ENCODE measurements at regions not wholly inside any gene's neighbourhood (a gene's known extent, or its start where the extent isn't known, plus 50 kb on each side); places are given as distances from the start of the nearest gene placed in this dataset.

DNA sequence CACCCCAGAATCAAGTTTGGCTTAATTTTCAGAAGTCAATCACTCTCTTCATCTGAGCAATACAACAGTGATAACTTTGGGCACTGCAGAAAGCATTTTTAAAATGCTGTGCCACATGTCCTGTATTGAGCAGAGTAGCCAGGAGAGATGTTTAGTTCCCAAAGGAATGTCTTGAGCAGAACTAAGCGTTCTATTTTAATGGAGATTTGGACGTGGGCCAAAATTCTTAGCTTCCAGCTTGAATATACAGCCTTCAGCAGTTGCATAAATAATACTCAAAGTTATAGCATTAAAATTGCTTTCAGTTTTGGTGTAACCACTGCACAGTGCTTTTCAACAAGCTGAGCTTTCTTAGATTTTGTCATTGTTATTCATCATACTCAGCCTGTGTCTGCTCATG, 679.2 kb downstream of the NLGN4X start:
- Histone ChIP-seq H3K4me1 (ENCODE audit: control insufficient read depth, insufficient read depth, low read length) (no peaks in the 10 kb centered on the region), H3K36me3 (ENCODE audit: control insufficient read depth, insufficient read depth, low read length) (no peaks in the 10 kb centered on the region), H3K9ac (ENCODE audit: extremely low read depth, low read length, poor library complexity, severe bottlenecking) (no peak overlapping the region), H3K27ac (ENCODE audit: low read depth, low read length) (no peak overlapping the region), H3K4me3 (ENCODE audit: low read length) (no peak overlapping the region), H3K27me3 (ENCODE audit: control insufficient read depth, insufficient read depth, low read length, poor library complexity, severe bottlenecking) (no peaks in the 10 kb centered on the region), H3K9me3 (ENCODE audit: control insufficient read depth, low read length) (no peaks in the 10 kb centered on the region)
- Mint-ChIP-seq H3K9me3 (peaks cover 30% of the 10 kb centered on the region), H3K27me3 (ENCODE audit: insufficient read depth) (no peaks in the 10 kb centered on the region), H3K36me3 (ENCODE audit: low read depth) (peaks cover 4% of the 10 kb centered on the region), H3K4me3 (no peak overlapping the region), H3K27ac (no peak overlapping the region), H3K4me1 (peaks cover 4% of the 10 kb centered on the region)
- no peak for DNase-seq
- 93 to 100% methylated on average over 1 to 2 of the region's 2 CpGs for whole genome bisulfite sequencing, 2 experiments (ENCODE audit: insufficient coverage in 1 of 2, insufficient read length in 1 of 2)
- TF ChIP-seq, protein P1, sequence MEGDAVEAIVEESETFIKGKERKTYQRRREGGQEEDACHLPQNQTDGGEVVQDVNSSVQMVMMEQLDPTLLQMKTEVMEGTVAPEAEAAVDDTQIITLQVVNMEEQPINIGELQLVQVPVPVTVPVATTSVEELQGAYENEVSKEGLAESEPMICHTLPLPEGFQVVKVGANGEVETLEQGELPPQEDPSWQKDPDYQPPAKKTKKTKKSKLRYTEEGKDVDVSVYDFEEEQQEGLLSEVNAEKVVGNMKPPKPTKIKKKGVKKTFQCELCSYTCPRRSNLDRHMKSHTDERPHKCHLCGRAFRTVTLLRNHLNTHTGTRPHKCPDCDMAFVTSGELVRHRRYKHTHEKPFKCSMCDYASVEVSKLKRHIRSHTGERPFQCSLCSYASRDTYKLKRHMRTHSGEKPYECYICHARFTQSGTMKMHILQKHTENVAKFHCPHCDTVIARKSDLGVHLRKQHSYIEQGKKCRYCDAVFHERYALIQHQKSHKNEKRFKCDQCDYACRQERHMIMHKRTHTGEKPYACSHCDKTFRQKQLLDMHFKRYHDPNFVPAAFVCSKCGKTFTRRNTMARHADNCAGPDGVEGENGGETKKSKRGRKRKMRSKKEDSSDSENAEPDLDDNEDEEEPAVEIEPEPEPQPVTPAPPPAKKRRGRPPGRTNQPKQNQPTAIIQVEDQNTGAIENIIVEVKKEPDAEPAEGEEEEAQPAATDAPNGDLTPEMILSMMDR (conservative IDR thresholded peaks at IDR 0.05), result no peak

DNA sequence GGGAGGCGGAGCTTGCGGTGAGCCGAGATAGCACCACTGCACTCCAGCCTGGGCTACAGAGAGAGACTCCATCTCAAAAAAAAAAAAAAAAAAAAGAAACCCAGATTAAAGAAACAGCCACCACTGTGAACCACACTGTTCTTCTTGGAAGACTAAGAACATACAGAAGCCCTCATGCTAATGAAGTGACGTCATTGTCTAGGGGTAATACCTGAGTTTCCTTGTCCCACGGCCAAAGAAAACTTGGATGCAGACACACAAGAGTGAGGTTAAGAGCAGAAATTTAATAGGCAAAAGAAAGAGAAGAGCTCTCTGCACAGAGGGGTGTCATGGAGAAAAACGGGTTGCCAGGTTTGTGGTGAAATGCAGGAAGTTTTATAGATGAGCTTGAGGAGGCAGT, 691.6 kb downstream of the NLGN4X start:
- Histone ChIP-seq H3K4me1 (ENCODE audit: control insufficient read depth, insufficient read depth, low read length) (no peaks in the 10 kb centered on the region), H3K4me3 (ENCODE audit: low read length) (no peak overlapping the region), H3K36me3 (ENCODE audit: control insufficient read depth, insufficient read depth, low read length) (no peaks in the 10 kb centered on the region), H3K27ac (ENCODE audit: low read depth, low read length) (no peak overlapping the region), H3K9me3 (ENCODE audit: control insufficient read depth, low read length) (no peaks in the 10 kb centered on the region), H3K9ac (ENCODE audit: extremely low read depth, low read length, poor library complexity, severe bottlenecking) (no peak overlapping the region), H3K27me3 (ENCODE audit: control insufficient read depth, insufficient read depth, low read length, poor library complexity, severe bottlenecking) (no peaks in the 10 kb centered on the region)
- TF ChIP-seq, protein P1 (conservative IDR thresholded peaks at IDR 0.05), result no peak
- Mint-ChIP-seq H3K27ac (no peak overlapping the region), H3K9me3 (peaks cover 22% of the 10 kb centered on the region), H3K27me3 (ENCODE audit: insufficient read depth) (no peaks in the 10 kb centered on the region), H3K36me3 (ENCODE audit: low read depth) (peaks cover 2% of the 10 kb centered on the region), H3K4me1 (peaks cover 19% of the 10 kb centered on the region), H3K4me3 (no peak overlapping the region)
- DNase-seq, result no peak
- WGBS, 2 experiments (ENCODE audit: insufficient coverage in 1 of 2, insufficient read length in 1 of 2), result 96 to 100% methylated on average over 1 to 3 of the region's 6 CpGs

DNA sequence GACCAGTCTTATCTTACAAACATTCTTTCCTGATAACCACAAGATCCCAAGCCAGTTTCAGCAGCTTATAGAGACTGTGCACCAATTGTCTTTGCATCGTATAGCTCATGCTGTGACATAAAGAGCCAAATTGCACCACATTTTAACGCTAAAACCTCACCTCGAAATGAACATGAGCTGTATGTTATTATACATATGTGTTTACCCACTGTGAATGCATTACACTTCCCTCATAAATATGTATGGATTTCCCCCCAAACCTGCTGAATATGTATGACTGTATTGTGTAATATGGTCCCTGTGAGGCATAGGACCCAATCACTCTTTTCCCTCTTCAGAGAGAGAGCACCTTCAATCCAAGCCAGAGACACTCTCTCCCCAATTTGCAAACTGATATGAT, 692.4 kb downstream of the NLGN4X start:
- Mint-ChIP-seq H3K9me3 (peaks cover 22% of the 10 kb centered on the region), H3K4me3 (no peak overlapping the region), H3K36me3 (ENCODE audit: low read depth) (peaks cover 2% of the 10 kb centered on the region), H3K27ac (no peak overlapping the region), H3K27me3 (ENCODE audit: insufficient read depth) (no peaks in the 10 kb centered on the region), H3K4me1 (peaks cover 12% of the 10 kb centered on the region)
- WGBS, 2 experiments (ENCODE audit: insufficient coverage in 1 of 2, insufficient read length in 1 of 2), result 100% methylated on average over 2 of the region's 3 CpGs; no CpG with 5 or more reads in 1 of the 2 experiments
- Histone ChIP-seq H3K9me3 (ENCODE audit: control insufficient read depth, low read length) (no peaks in the 10 kb centered on the region), H3K27me3 (ENCODE audit: control insufficient read depth, insufficient read depth, low read length, poor library complexity, severe bottlenecking) (no peaks in the 10 kb centered on the region), H3K36me3 (ENCODE audit: control insufficient read depth, insufficient read depth, low read length) (no peaks in the 10 kb centered on the region), H3K4me3 (ENCODE audit: low read length) (no peak overlapping the region), H3K27ac (ENCODE audit: low read depth, low read length) (no peak overlapping the region), H3K9ac (ENCODE audit: extremely low read depth, low read length, poor library complexity, severe bottlenecking) (no peak overlapping the region), H3K4me1 (ENCODE audit: control insufficient read depth, insufficient read depth, low read length) (no peaks in the 10 kb centered on the region)
- TF ChIP-seq, protein P1 (conservative IDR thresholded peaks at IDR 0.05), result no peak
- no peak for DNase-seq
